ENCODE measurements at regions not wholly inside any gene's neighbourhood (a gene's known extent, or its start where the extent isn't known, plus 50 kb on each side); places are given as distances from the start of the nearest gene placed in this dataset.

DNA sequence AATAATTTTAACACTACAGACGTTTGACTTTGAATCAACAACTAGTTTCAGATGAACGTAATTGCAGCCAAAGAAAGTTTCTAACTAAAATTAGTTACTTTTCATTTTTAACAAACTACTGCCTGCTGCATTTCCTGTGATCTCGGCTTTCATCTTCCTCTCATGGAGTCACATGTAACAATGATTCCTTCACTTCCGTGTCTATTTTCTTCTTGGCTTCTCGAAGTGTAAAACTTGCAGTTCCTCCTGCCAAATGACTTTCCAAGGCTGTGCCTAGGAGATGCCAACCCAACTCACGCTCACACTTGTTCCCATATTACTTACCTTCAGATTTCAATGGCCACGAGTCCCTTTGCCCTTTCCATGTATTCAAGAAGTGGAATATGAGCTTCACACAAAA lies 1406.3 kb upstream of the CELF4 start:
- no peak for DNase-seq (ENCODE audit: low spot score)

DNA sequence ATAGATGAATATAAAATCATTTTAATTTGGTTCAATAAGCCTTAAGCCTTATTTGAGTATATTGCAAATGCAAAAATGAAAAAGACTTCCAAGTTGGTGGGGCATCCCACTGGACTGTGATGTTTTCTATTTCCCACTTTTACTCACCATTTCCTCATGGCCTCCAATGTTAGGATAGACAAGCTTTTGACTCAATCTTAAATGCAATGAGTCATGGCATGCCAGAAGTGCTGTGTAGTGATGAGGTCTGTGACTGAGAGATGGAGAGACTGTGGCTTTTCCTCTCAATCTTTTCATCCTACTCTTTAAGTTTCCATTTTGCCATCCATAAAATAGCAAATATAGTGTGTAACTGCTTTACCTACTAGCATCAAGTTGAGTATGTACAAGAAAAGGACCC lies 1401.2 kb upstream of the CELF4 start:
- no peak for DNase-seq (ENCODE audit: low spot score)

DNA sequence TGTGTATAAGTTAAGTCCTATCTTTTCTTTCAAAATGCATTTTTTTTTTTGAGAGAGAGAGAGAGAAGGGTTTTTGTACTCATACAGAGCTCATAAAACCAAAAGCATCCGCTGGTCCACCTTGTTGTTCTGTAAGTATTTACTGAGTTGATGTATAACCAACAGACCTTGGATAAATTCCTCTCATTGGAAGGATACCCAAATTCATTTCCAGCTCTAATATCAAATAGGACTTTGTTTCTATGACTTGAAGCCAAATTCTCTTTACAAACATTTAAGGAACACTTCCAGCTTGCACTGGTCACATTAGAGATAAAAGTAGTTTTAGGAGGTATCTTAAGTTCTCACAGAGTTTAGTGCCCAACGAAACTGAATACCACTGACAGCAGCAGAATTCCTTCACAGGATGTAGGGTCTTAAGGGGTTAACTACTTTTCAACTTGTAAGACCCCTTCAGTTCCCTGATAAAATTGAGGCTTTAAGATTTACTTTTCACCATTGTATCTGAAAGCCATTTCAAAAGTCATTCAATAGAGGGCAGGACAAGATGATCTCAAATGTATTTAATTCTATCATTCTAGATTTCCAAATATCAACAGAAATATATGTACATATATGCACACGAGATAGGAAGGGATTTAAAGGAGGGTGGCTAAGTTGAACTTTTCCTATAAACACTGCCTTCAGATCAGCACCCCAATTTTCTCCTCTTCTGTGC lies 1398.5 kb upstream of the CELF4 start:
- DNase-seq (ENCODE audit: low spot score) = no peak

DNA sequence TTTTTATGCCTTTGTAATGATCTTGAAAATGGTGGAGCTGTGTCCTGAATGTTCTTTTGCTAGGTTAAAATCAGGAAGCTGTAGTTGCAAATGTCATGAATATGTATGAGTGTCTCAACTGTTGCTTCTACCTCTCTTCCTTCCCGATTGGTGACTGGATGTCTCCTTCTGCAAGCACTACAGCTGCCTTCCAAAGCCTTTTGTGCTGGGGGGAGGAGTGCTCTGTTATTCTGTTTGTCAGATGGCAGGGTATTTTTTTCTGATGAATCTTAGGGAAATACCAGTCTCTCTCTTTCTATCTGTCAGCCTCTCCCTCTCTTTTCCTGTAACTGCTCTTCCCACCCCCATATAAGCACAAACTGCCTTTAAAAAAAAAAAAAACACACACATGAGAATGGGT lies 1396.3 kb upstream of the CELF4 start:
- DNase-seq (ENCODE audit: low spot score) = no peak

DNA sequence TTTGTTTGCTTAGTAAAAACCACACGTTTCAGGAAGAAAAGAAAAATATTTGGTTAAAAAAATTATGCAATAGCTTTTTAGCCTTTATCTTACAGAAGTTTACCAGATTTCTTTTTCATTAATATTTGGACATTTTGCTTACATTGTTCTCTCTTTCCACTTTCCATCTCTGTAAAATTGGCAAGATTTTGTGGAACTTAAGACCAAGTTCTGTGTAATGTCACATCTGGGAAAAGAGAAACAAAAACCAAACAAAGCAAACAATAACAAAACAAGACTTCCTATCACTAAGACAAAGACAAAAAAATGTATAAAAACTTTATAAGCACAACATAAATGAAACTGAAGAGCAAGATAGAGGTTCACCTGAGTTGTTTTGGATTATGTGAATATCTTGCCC lies 1392.1 kb upstream of the CELF4 start:
- DNase-seq (ENCODE audit: low spot score) = no peak

DNA sequence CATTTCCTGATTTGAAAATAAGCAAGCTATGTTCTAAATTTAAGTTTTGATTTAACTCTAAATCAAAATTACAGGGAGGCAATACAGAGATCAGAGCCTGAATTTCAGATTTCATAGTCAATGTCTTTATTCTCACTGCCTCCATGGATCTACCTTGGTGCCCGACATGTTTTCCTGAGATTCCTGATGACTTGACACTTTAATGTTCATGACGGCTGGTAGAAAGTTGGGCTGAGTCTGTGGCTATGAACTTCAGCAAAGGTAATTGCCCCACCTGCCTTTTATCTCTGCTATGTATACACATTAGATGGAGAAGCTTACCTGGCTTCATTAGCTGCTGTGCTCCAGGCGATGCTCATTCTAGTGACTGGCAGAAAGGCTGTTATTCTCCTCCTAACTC lies 1390.5 kb upstream of the CELF4 start:
- DNase-seq (ENCODE audit: low spot score) = no peak

DNA sequence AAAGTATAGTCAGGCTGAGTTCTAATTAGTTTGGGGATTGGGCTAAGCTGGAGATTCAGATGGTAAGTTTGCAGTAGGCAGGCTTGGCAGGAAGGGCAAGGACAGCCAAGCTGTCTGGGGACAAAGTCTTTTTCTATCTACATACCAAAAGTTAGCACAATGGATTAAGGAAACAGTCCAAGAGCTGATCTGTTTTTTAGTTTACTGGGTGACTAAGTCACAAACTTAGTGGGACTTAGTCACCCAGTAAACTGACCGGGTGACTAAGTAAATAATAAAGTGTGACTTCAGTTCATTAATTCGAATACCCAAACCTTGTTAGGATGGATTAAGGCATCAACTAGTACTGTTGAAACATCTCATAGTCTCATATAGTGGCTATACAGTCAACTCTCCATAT lies 1386.0 kb upstream of the CELF4 start:
- DNase-seq (ENCODE audit: low spot score) = no peak

DNA sequence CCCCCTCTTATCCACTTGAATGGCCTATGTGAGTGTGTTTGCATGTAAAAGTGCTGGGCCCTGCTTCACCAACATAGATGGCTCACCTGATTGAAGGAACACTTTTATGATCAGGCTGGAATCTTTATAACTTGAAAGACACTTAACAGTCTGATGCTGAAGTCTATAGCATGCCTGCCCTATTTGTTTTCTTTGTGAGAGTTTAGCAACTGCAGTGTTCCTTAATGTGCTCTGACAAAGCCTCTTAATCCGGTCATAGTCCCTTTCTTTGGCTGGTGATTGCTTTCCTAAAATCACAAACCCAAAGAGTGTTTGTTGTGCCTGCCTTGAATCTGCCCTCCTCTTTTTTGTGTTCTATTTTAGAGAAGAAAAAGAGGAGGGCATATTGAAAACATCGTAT lies 1382.8 kb upstream of the CELF4 start:
- no peak for DNase-seq (ENCODE audit: low spot score)

DNA sequence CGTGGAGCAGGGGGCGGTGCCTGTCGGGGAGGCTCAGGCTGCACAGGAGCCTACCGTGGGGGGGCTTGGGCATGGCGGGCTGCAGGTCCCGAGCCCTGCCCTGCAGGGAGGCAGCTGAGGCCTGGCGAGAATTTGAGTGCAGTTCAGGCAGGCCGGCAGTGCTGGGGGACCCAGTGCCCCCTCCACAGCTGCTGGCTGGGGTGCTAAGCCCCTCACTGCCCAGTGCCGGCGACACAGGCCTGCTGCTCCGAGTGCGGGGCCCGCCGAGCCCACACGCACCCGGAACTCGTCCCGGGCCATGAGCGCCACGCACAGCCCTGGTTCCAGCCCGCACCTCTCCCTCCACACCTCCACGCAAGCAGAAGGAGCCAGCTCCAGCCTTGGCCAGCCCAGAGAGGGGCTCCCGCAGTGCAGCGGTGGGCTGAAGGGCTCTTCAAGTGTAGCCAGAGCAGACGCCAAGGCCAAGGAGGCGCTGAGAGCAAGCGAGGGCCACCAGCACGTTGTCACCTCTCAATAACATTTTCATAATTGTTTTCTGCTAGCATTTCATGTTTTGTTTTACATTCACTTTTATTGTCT lies 1378.9 kb upstream of the CELF4 start:
- no peak for DNase-seq (ENCODE audit: low spot score)

DNA sequence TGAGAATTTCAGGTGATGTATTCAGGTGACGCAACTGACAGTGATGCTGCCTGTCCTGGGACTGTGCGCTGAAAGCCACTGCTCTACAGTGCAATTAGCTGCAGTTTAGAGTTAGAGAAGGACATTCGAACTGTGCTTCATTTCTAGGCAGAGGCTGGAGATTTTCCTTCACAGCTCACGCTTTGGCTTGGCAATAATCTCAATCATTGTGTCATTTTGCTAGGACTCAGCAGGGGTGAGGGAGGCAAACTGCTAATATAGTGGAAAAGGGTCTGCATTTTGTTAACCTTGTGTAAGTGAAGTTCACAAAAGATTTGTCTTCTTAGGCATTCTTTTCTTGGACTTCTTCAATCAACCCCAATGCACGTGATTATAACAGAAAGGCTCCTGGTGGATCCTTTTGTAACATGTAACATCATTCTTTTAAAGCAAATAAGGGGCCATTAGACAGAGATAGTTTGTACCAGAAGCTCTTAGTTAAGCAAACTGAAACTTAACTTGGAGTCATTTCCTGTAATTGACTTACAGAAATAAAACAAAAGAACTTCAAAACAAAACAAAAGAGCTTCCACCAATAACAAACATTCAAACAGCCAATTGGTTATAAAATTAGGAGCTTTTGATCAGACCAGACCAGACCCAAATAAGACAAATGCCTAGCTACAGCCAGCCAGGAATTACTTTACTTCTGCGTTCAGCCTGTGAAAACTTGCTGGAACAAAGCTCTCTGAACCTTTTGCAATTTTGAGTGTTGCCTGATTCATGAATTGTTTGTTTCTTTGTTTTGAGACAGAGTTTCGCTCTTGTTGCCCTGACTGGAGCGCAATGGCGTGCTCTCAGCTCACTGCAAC lies 1376.3 kb upstream of the CELF4 start:
- DNase-seq (ENCODE audit: low spot score) = no peak

DNA sequence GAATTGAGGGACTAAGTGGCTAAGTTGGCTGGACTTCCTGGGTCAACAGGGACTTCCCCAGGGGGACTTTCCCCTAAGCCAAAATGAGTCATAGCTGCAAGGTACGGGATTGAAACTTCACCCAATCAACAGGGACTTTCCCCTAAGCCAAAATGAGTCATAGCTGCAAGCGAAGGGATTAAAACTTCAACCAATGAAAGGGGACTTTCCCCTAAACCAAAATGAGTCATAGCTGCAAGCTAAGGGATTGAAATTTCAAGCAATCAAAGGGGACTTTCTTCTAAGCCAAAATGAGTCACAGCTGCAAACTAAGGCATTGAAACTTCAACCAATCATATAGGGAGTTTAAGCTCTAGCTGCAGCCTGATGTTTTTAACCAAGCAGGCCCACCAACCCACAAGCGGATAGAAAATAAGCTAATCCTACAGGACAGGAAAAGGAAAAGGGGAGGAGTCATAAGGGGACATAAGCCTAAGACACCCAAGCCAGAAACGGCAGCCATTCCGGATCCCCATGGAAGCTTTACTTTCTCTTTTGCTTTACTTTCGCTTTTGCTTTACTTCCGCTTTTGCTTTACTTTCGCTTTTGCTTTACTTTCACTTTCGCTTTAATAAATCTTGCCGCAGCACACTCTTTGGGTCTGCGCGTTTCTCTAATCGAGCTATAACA lies 1375.4 kb upstream of the CELF4 start:
- peak; percentile 87 for DNase-seq (ENCODE audit: low spot score)

DNA sequence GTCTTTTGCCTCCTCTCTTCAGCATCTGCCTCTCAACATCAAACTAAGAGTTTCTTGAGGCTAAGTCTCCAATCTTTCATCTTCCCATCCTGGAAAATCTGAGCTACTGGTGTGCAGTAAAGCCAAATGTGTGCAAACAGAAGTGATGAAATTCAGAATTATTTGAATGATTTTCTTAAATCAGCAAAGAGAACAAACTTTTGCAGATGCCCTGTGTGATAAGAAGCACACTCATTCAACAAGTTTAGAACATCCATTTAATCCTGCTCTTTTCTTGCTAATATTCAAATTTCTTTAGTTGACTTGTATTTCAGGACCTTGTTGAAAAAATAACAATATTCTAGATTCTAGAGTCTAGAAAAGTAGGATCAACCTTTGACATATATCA lies 1374.9 kb upstream of the CELF4 start:
- DNase-seq (ENCODE audit: low spot score) = no peak

DNA sequence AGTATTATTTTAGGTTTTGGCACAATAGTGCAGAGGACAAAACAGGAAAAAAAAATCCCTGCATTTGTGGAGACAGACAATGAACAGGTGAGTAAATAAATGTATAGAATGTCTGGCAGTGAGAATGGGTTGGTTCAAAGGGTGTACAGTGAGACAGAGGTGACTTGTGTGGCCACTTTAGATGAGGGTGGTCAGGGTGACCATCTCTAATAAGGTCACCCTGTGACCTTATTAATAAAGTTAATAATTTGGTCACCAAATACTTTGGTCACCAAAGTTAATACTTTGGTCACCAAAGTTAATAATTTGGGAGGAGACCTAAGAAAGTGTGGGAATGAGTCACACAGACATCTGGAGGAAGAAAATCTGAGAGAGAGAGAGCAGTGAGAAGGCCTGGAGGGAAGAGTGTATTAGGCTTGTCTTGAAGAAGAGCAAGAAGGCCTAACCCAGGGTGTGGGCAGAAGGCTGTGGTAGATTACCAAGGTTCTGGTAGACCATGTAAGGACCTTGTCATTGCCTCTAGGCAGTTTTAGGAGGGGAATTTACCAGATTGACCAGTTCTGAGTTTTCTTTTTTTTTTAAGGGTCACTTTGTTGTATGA lies 1368.4 kb upstream of the CELF4 start:
- DNase-seq (ENCODE audit: low spot score) = no peak

DNA sequence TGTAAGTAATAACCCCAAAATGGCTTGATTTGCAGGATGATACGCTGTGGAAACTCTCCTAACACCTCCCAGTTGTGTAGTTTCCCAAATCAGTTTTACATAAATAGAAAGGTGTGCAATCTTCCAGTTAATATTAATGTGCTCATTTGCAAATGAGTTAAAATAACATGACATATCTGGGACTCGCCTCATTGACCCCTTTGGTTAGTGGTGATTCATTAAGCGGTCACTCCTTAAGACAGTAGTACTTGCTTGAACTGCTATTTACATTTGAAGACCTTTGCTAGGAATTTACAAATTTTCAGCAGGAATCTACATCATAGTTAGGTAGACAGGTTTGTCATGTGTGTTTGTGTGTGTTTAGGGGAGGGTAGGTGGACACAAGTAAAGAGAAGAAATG lies 1367.7 kb upstream of the CELF4 start:
- DNase-seq (ENCODE audit: low spot score) = no peak

DNA sequence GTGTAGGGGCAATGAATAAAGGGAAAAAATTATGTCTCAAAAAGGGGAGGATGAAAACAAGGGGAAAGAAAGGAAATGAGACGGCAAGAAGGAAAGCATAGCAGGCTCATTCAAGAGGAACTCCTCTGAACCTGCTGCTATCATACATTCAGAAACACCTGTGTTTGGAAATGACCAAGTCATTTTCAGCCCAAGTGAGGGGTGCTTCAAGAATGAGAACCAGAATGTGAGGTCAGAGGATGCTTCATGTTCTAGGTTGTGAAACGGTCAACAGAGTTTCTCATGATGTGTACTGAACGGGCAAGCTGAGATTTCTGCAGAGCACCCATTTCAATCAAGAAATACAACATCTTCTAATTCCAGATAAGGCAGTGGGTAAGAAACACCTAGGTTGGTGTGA lies 1367.2 kb upstream of the CELF4 start:
- no peak for DNase-seq (ENCODE audit: low spot score)

DNA sequence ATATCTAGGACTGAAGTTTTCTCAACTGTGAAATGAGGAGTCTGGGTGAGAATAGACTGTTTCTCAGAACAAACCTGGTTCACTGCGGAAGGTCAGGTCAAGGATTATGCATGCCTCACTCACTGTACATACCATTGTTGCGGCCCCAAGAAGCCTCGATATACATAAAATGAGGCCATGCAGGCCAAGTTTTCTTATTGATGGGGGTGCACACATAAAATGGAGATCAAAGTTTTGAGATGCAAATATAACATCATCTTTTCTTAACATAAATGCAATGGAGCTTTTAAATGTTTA lies 1366.1 kb upstream of the CELF4 start:
- no peak for DNase-seq (ENCODE audit: low spot score)

DNA sequence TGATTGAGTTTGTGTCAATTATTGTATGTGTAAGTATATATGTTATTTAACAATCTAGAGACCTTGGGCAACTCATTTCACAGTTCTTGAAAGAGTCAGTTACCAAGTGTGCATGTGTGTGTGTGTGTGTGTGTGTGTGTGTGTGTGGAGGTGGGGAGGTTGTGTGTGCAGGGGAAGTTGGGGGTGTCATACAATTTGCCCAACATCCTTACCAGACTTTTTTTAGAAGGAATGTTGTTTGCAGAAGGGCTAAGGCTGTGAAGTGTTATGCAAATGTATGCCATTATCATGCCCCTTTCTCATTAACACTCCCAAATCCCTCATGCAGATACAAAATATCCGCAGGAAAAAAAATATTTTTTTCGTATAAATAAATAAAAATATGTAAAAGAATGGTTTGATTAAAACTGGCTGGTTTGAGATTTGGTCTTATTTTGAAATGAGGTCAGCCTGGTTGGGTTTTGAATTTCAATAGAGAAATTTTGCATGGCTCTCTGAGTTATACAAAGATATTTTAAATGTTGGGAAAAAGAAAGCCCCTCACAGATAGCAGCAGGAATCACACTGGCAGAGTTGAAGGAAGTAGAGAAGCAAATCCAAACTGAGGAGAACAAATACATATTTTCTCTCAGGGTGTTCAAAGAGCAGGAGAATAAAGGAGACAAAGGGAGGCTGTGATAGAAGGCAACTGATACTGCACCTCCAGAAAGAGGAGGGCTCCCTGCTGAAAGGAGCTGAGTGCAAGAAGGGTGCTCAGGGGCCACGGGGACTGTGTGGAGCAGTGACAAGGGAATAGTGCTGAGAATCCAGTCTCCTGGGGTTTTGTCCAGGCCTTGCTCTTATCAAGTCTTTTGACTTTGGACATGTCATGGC lies 1365.5 kb upstream of the CELF4 start:
- no peak for DNase-seq (ENCODE audit: low spot score)

DNA sequence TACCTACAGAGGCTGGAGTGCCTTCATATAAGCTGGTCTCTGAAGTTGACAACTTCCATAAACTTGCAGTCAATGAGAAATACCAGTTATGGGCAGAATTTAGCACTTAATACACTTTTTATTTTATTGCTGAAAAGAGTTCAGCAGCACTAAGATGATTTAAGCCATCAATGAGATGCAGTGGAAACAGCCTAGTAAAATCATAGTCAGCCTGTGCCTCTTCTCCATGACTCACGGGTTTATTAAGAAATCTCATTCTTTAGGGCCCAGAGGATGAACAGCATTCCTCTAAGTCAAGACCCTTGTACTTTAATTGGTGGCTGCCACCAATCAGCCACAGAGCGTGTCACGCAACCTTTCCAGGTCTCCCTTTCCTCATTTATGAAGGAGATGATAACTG lies 1357.9 kb upstream of the CELF4 start:
- no peak for DNase-seq (ENCODE audit: low spot score)

DNA sequence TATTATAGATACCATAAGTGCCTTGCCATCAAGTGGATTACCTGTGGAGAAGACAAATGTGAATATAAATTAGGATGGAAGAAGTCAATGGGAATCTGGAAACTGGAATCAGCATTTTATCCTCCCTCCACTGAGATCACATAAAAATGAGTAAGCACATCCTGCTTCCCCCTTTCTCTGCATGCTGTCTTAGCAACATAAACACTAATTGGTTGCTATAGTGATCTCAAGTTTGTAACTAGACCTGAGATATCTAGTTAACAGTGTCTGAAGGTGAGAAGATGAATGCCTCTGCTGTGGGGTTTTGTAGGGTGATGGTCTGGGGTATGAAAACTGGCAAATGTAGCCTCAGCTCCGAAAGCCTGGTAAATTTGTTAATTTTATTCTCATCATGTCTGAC lies 1357.5 kb upstream of the CELF4 start:
- DNase-seq (ENCODE audit: low spot score) = no peak

DNA sequence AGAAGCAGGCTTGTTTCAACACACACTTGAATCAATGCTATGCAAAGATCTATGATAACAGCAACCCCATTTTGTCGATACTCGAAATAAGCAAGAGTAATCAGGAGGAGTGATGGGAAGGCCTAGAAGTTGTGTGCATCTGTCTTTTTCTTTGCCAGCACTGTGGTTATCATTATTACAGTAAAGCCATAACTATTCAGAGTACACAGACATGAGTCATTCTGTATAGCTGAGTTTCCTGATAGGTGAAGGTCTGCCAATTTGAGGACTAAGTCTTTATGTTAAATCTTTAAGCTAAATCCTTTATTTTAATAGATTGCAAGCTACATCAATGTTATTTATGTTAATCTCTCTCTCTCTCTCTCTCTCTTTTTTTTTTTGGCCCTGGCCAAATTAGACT lies 1344.4 kb upstream of the CELF4 start:
- DNase-seq (ENCODE audit: low spot score) = no peak

DNA sequence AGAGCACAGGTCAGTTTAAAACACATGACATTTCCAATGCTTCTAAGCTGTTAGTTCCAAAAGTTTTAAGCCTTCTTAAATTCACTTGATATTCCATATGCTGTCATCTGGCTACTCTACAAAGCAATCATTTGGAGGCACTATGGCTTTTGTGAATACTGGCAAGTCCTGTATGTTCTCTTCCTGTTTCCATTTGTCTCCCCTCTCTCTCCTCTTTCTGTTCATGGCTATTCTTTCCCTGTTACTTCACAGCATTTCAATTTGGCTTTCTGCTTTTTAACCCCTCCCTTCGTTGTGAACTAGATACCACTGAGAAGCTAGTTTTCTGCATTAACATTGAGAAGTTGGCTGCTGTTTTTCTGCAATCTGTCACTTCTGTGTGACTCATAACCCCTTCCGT lies 1337.2 kb upstream of the CELF4 start:
- DNase-seq (ENCODE audit: low spot score) = no peak

DNA sequence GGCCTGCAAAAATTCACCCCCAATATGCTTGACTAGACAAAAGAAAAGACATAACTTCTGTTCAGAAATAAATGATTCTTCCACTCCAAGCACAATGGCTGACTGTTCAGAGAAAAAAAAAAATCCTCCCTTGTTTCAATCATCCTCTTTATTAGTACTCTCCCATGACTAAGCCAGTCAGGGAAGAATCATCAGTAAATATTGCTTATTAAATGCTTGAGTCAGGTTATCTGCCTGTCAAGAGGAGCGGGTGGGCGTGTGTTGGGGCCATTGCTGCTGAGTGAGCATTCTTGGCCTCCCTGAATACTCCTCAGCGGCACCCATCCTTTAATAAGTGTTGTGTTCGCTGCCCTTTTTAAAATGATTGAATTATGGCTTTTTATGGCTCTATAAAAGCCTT lies 1334.8 kb upstream of the CELF4 start:
- DNase-seq (ENCODE audit: low spot score) = no peak

All from CD4-positive, alpha-beta T cell treated with Interleukin-15 for 4 hours (primary cell).